ENCODE measurements at regions not wholly inside any gene's neighbourhood (a gene's known extent, or its start where the extent isn't known, plus 50 kb on each side); places are given as distances from the start of the nearest gene placed in this dataset.

GRCh38 chrX:23525531-23525930 lies 141.8 kb upstream of the PRDX4 start:
- no TSS peak for BruUV-seq (replicated peaks)
- H4K91ac ChIP-seq (ENCODE audit: insufficient read depth, low read depth, low read length) = no peak overlapping the region
- H2BK20ac ChIP-seq (ENCODE audit: low read depth, low read length) = no peak overlapping the region
- no CpG with 5 or more reads among the region's 1 CpG for WGBS, 2 experiments (ENCODE audit: extremely low coverage in 2 of 2, insufficient read length in 1 of 2)
- no peak overlapping the region for H2AK5ac ChIP-seq (ENCODE audit: low read depth, low read length)
- H3K4ac ChIP-seq (ENCODE audit: low read depth, low read length) = no peak overlapping the region
- H3K27me3 ChIP-seq (ENCODE audit: control insufficient read depth, insufficient read depth, low read length) = no peaks in the 10 kb centered on the region
- dilution Hi-C loops (cut with HindIII; ENCODE audit: low sequenced_read_pairs, unreplicated experiment) = no loop called here
- no peak overlapping the region for H2BK15ac ChIP-seq (ENCODE audit: low read depth, low read length)
- intact Hi-C loops (cut with micrococcal nuclease) = no loop called here
- no peak overlapping the region for H4K8ac ChIP-seq (ENCODE audit: low read depth in 2 of 2, low read length in 2 of 2)
- no peak overlapping the region for H2BK120ac ChIP-seq (ENCODE audit: low read depth, low read length)
- H3K18ac ChIP-seq (ENCODE audit: low read depth, low read length) = no peak overlapping the region
- H3K9ac ChIP-seq (ENCODE audit: low read depth, low read length) = no peak overlapping the region
- no peak overlapping the region for H2AK9ac ChIP-seq (replicated peaks; ENCODE audit: low read depth, low read length, poor library complexity)
- no peak overlapping the region for H3K14ac ChIP-seq (replicated peaks; ENCODE audit: low read depth, low read length)
- no peak overlapping the region for H3K56ac ChIP-seq (ENCODE audit: extremely low read depth, insufficient read depth, low read length)
- no peak overlapping the region for H2BK5ac ChIP-seq (ENCODE audit: low read depth, low read length, poor library complexity, severe bottlenecking)
- no peak overlapping the region for H3K23ac ChIP-seq (ENCODE audit: low read depth, low read length)
- no peak overlapping the region for H3K4me2 ChIP-seq (ENCODE audit: low read depth, low read length)
- no peaks in the 10 kb centered on the region for H3K79me1 ChIP-seq (ENCODE audit: low read depth in 1 of 2, low read length in 2 of 2)
- no peaks in the 10 kb centered on the region for H3K36me3 ChIP-seq (ENCODE audit: control insufficient read depth, insufficient read depth, low read length)
- in situ Hi-C loops (cut with MboI; ENCODE audit: low sequenced_read_pairs) = no loop called here
- H3K4me1 ChIP-seq (ENCODE audit: control insufficient read depth, insufficient read depth, low read length) = no peaks in the 10 kb centered on the region
- ATAC-seq (ENCODE audit: low read depth) (no peak), DNase-seq (no peak)
- POLR2A ChIA-PET (ENCODE audit: unreplicated experiment) = no interaction called here
- no peaks in the 10 kb centered on the region for H4K20me1 ChIP-seq (ENCODE audit: insufficient read depth, low read length)
- TF ChIP-seq CEBPB (IDR thresholded peaks at IDR 0.05; ENCODE audit: low read depth, low read length) = no peak
- TF ChIP-seq, protein P1, sequence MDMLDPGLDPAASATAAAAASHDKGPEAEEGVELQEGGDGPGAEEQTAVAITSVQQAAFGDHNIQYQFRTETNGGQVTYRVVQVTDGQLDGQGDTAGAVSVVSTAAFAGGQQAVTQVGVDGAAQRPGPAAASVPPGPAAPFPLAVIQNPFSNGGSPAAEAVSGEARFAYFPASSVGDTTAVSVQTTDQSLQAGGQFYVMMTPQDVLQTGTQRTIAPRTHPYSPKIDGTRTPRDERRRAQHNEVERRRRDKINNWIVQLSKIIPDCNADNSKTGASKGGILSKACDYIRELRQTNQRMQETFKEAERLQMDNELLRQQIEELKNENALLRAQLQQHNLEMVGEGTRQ (IDR thresholded peaks at IDR 0.05; ENCODE audit: low read depth, low read length) = no peak
- no peak overlapping the region for H2AFZ ChIP-seq (replicated peaks; ENCODE audit: low read length, poor library complexity)
- H4K5ac ChIP-seq (ENCODE audit: low read depth, low read length) = no peak overlapping the region
- no peaks in the 10 kb centered on the region for H3K9me1 ChIP-seq (ENCODE audit: insufficient read depth, low read length)
- no peak overlapping the region for H3K27ac ChIP-seq (ENCODE audit: insufficient read depth, low read length)
- CTCF ChIA-PET = no interaction called here
- H3K4me3 ChIP-seq (ENCODE audit: insufficient read depth, low read depth, low read length) = no peak overlapping the region
- no peaks in the 10 kb centered on the region; the same call in 1 of the 2 replicates for H3K9me3 ChIP-seq (ENCODE audit: control insufficient read depth, insufficient read depth, low read length)
